Panc1 (cell line): ENCODE measurements at regions not wholly inside any gene's neighbourhood (a gene's known extent, or its start where the extent isn't known, plus 50 kb on each side); places are given as distances from the start of the nearest gene placed in this dataset.

Experiments used
- TF ChIP-seq, protein P1 (sequence below): fragments of 450-650 bp; IDR thresholded peaks from 2 replicates; pipeline ENCODE4 v1.5.1; 2017; ENCODE audit warnings: mild to moderate bottlenecking
- TF ChIP-seq, protein P2 (sequence below), 2 experiments: IDR thresholded peaks; 2 replicates each; pipeline ENCODE4 v1.6.1; 2011 to 2012; ENCODE audit warnings: low read depth in 2 of 2, control low read depth in 1 of 2, low read length in 1 of 2, mild to moderate bottlenecking in 1 of 2, moderate library complexity in 1 of 2; ENCODE audit not compliant: insufficient read depth in 1 of 2

DNA sequence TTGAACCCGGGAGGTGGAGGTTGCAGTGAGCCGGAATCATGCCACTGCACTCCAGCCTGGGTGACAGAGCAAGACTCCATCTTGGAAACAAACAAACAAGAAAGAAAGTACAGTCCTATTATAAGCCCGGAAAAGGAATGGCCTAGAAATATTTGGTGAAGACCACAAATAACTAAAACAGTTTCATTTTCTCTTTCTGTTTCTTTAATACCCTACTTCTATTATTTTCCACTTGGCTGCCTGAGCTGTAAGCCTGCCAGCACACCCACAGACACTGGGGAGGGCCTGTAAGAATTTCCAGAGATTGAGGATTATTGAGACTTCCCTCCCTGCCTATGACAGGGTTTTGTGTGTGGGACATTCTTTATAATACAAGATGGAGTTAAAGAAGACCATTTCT, 188.0 kb upstream of the DCC start:
- TF ChIP-seq, protein P1, sequence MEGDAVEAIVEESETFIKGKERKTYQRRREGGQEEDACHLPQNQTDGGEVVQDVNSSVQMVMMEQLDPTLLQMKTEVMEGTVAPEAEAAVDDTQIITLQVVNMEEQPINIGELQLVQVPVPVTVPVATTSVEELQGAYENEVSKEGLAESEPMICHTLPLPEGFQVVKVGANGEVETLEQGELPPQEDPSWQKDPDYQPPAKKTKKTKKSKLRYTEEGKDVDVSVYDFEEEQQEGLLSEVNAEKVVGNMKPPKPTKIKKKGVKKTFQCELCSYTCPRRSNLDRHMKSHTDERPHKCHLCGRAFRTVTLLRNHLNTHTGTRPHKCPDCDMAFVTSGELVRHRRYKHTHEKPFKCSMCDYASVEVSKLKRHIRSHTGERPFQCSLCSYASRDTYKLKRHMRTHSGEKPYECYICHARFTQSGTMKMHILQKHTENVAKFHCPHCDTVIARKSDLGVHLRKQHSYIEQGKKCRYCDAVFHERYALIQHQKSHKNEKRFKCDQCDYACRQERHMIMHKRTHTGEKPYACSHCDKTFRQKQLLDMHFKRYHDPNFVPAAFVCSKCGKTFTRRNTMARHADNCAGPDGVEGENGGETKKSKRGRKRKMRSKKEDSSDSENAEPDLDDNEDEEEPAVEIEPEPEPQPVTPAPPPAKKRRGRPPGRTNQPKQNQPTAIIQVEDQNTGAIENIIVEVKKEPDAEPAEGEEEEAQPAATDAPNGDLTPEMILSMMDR = no peak
- TF ChIP-seq, protein P2, sequence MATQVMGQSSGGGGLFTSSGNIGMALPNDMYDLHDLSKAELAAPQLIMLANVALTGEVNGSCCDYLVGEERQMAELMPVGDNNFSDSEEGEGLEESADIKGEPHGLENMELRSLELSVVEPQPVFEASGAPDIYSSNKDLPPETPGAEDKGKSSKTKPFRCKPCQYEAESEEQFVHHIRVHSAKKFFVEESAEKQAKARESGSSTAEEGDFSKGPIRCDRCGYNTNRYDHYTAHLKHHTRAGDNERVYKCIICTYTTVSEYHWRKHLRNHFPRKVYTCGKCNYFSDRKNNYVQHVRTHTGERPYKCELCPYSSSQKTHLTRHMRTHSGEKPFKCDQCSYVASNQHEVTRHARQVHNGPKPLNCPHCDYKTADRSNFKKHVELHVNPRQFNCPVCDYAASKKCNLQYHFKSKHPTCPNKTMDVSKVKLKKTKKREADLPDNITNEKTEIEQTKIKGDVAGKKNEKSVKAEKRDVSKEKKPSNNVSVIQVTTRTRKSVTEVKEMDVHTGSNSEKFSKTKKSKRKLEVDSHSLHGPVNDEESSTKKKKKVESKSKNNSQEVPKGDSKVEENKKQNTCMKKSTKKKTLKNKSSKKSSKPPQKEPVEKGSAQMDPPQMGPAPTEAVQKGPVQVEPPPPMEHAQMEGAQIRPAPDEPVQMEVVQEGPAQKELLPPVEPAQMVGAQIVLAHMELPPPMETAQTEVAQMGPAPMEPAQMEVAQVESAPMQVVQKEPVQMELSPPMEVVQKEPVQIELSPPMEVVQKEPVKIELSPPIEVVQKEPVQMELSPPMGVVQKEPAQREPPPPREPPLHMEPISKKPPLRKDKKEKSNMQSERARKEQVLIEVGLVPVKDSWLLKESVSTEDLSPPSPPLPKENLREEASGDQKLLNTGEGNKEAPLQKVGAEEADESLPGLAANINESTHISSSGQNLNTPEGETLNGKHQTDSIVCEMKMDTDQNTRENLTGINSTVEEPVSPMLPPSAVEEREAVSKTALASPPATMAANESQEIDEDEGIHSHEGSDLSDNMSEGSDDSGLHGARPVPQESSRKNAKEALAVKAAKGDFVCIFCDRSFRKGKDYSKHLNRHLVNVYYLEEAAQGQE (IDR thresholded peaks at IDR 0.05; ENCODE audit: insufficient read depth in 1 of 2, low read depth in 2 of 2, low read length in 1 of 2) = no peak
